K562 (cell line): ENCODE measurements at regions not wholly inside any gene's neighbourhood (a gene's known extent, or its start where the extent isn't known, plus 50 kb on each side); places are given as distances from the start of the nearest gene placed in this dataset.

Experiments
- ATAC-seq: fragments of 200-7000 bp; cut with Tn5 transposase; 3 replicates; pipeline ENCODE4 v1.9.1; 2020; ENCODE audit warnings: moderate library complexity
- BruUV-seq: library from RNA; stranded (reverse); fragments of 400-500 nt; replicated peaks from 2 replicates; lab custom pipeline; 2021; lab: Mats Ljungman, UMichigan
- CTCF ChIA-PET: fragments of 300-600 bp; formaldehyde crosslinking; extraction: SDS; loops from one replicate; lab custom pipeline; 2021; ENCODE audit warnings: low intra/inter-chr PET ratio; lab: Yijun Ruan, JAX
- POLR2A ChIA-PET: fragments of 300-600, 350-650 bp; sonication (Branson Sonifier 250); formaldehyde crosslinking; extraction: SDS; loops from one replicate; lab custom pipeline; 2021; ENCODE audit warnings: antibody characterized with exemption, inconsistent platforms; lab: Yijun Ruan, JAX
- DNase-seq, 4 experiments: peaks; one replicate each; pipeline versions ENCODE4 v3.0.0 to v3.0.0-alpha.2; 2011 to 2018; ENCODE audit warnings: low spot score in 3 of 4, mixed read lengths in 3 of 4; ENCODE audit errors: extremely low read depth in 1 of 4
- FAIRE-seq: peaks from 2 replicates; lab custom pipeline; 2011; peaks lifted over from hg19 to GRCh38; lab: Jason Lieb, UNC
- H2AFZ ChIP-seq: 2 replicates; pipeline ENCODE4 v1.6.0; 2011; ENCODE audit warnings: low read depth, low read length, control low read depth, inconsistent platforms
- H3K27ac ChIP-seq: fragments of 200-600 bp; 3 replicates; pipeline ENCODE4 v1.8.0; 2011; ENCODE audit warnings: low read depth, mild to moderate bottlenecking, control low read depth, inconsistent platforms, low read length, moderate library complexity, mixed read lengths; ENCODE audit errors: extremely low read depth
- H3K27me3 ChIP-seq, 2 experiments: fragments of 300-600 bp in 1 of 2; 2 replicates in 1 of 2; 3 replicates in 1 of 2; pipeline versions ENCODE4 v1.6.0 to v1.8.0; 2011; ENCODE audit warnings: inconsistent platforms in 2 of 2, low read length in 2 of 2, mild to moderate bottlenecking in 1 of 2, mixed read lengths in 1 of 2, moderate library complexity in 1 of 2; ENCODE audit not compliant: control insufficient read depth in 2 of 2, insufficient read depth in 2 of 2
- H3K36me3 ChIP-seq: fragments of 300-600 bp; 3 replicates; pipeline ENCODE4 v1.8.0; 2011; ENCODE audit warnings: mild to moderate bottlenecking, low read length, inconsistent platforms; ENCODE audit not compliant: control insufficient read depth, insufficient read depth
- H3K4me1 ChIP-seq, 2 experiments: fragments of 200-600 bp in 1 of 2; replicated peaks in 1 of 2; 2 replicates in 1 of 2; 3 replicates in 1 of 2; pipeline versions ENCODE4 v1.5.1 to v1.8.0; 2011; ENCODE audit warnings: inconsistent platforms in 2 of 2, low read length in 2 of 2, mild to moderate bottlenecking in 1 of 2, mixed read lengths in 1 of 2, moderate library complexity in 1 of 2; ENCODE audit not compliant: control insufficient read depth in 2 of 2, insufficient read depth in 2 of 2
- H3K4me2 ChIP-seq: 2 replicates; pipeline ENCODE4 v1.6.1; 2011; ENCODE audit warnings: low read length, control low read depth, inconsistent platforms, mixed read lengths; ENCODE audit not compliant: insufficient read depth
- H3K4me3 ChIP-seq: fragments of 200-600 bp; sonication (generic), shearing (Covaris generic); 2 replicates; pipeline ENCODE4 v1.5.1; 2016; ENCODE audit warnings: control low read depth, inconsistent platforms
- H3K79me2 ChIP-seq: fragments of 200-600 bp; 3 replicates; pipeline ENCODE4 v1.8.0; 2011; ENCODE audit warnings: low read length, inconsistent platforms; ENCODE audit not compliant: control insufficient read depth, insufficient read depth
- H3K9ac ChIP-seq, 2 experiments: 2 replicates each; pipeline versions ENCODE4 v1.6.0 to v1.6.1; 2011; ENCODE audit warnings: low read depth in 2 of 2, low read length in 2 of 2, control low read depth in 1 of 2, inconsistent platforms in 1 of 2, mild to moderate bottlenecking in 1 of 2, mixed read lengths in 1 of 2; ENCODE audit not compliant: insufficient read depth in 1 of 2
- H3K9me1 ChIP-seq: one replicate; pipeline ENCODE4 v1.6.0; 2011; ENCODE audit warnings: inconsistent platforms, mild to moderate bottlenecking, low read length, moderate library complexity; ENCODE audit not compliant: control insufficient read depth, insufficient read depth
- H3K9me3 ChIP-seq: replicated peaks from 2 replicates; pipeline ENCODE4 v1.5.1; 2011; ENCODE audit warnings: low read depth, low read length, inconsistent platforms; ENCODE audit not compliant: control insufficient read depth, insufficient read depth
- H4K20me1 ChIP-seq: replicated peaks from 2 replicates; pipeline ENCODE4 v1.6.1; 2011; ENCODE audit warnings: low read length, inconsistent platforms, mixed read lengths; ENCODE audit not compliant: control insufficient read depth, insufficient read depth
- CHCHD3 ChIP-seq: fragments of 250-450 bp; sonication (Bioruptor Pico); IDR thresholded peaks from 2 replicates; pipeline ENCODE4 v2.1.2; 2022; ENCODE audit warnings: mild to moderate bottlenecking
- GTF2E2 ChIP-seq: fragments of 200-800 bp; sonication (Bioruptor generic); IDR thresholded peaks from 2 replicates; pipeline ENCODE4 v1.6.1; 2016; ENCODE audit warnings: missing genetic modification characterization, missing compliant biosample characterization
- NFRKB ChIP-seq: fragments of 450-650 bp; IDR thresholded peaks from 2 replicates; pipeline ENCODE4 v1.6.1; 2016; ENCODE audit warnings: low read depth
- STAT5A ChIP-seq: IDR thresholded peaks from 2 replicates; pipeline ENCODE4 v1.6.1; 2012; ENCODE audit warnings: low read length, inconsistent platforms, borderline replicate concordance
- YBX1 ChIP-seq: fragments of 450-650 bp; IDR thresholded peaks from 2 replicates; pipeline ENCODE4 v1.7.1; 2016; ENCODE audit warnings: mild to moderate bottlenecking
- YY1 ChIP-seq, 3 experiments: IDR thresholded peaks; 2 replicates each; pipeline ENCODE4 v1.6.1; 2011; ENCODE audit warnings: low read length in 2 of 3, mild to moderate bottlenecking in 2 of 3, moderate library complexity in 2 of 3, borderline replicate concordance in 1 of 3, control low read depth in 1 of 3, low read depth in 1 of 3; ENCODE audit not compliant: insufficient read depth in 3 of 3, insufficient replicate concordance in 2 of 3, control insufficient read depth in 1 of 3, insufficient read length in 1 of 3; ENCODE audit errors: extremely low read depth in 1 of 3
- ZNF212 ChIP-seq: fragments of 450-650 bp; formaldehyde crosslinking; IDR thresholded peaks from 2 replicates; pipeline ENCODE4 v1.4.0; 2020; ENCODE audit warnings: mild to moderate bottlenecking
- WGBS: fragments of 100-300 bp; shearing (Covaris generic); methylation state at CpG from one replicate; pipeline ENCODE4 v1.1.6; 2016; ENCODE audit warnings: low coverage, mixed read lengths; ENCODE audit not compliant: insufficient coverage; ENCODE audit errors: missing lambda C conversion rate; 5-methylcytosine and 5-hydroxymethylcytosine counted together
- in situ Hi-C: fragments of 300-500 bp; cut with MboI; formaldehyde crosslinking; loops from 4 replicates; pipeline ENCODE4 v1.15.0; 2018; ENCODE audit warnings: inconsistent platforms, mixed read lengths
- intact Hi-C: fragments of 100-400 bp; cut with micrococcal nuclease; formaldehyde crosslinking; loops from 2 replicates; pipeline ENCODE4 v1.14.2; 2022

DNA sequence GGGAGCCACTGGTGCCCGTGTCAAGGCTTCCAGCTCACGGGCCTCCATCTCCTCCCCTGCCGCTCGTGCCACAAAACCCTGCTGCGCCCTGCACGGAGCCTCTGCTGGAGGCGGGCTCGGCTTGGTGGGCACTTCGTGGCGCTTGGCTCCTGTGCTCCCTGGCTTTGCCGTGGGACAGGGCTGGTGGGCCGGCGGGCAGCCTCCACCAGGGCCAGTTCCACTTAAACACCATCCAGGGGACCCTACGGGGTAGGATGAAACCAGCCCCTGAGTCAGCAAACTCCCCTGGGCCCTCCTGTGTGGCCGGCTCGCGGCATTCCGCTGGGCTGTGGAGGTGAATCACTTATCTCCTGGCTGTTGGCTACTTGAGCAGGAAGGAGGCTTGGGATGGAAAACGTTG, 1304.6 kb downstream of the BRD1 start:
- no peaks in the 10 kb centered on the region for H3K36me3 ChIP-seq
- H3K4me1 ChIP-seq = no peaks in the 10 kb centered on the region
- no peaks in the 10 kb centered on the region for H3K9me1 ChIP-seq
- H3K9ac ChIP-seq = no peak overlapping the region
- no peak overlapping the region for H2AFZ ChIP-seq
- no peak overlapping the region for H3K27ac ChIP-seq
- ATAC-seq (no peak), FAIRE-seq (no peak), DNase-seq (no peak)
- no TSS peak for BruUV-seq
- no peaks in the 10 kb centered on the region for H4K20me1 ChIP-seq
- in situ Hi-C loops (no loop called here), intact Hi-C loops (no loop called here)
- POLR2A ChIA-PET = no interaction called here
- CTCF ChIA-PET = no interaction called here
- TF ChIP-seq NFRKB (no peak), YY1 (IDR thresholded peaks at IDR 0.05; ENCODE audit: borderline replicate concordance in 1 of 3, control insufficient read depth in 1 of 3, extremely low read depth in 1 of 3, insufficient read depth in 3 of 3, insufficient read length in 1 of 3, insufficient replicate concordance in 2 of 3, low read depth in 1 of 3, low read length in 2 of 3) (no peak), YBX1 (no peak), CHCHD3 (no peak)
- WGBS = no CpG with 5 or more reads among the region's 19 CpGs
- H3K27me3 ChIP-seq = peaks cover 0 to 25% of the 10 kb centered on the region in 2 experiments; a peak in 3 of 5 replicates
- no peak overlapping the region for H3K4me3 ChIP-seq
- H3K79me2 ChIP-seq = no peaks in the 10 kb centered on the region
- no peaks in the 10 kb centered on the region for H3K9me3 ChIP-seq
- no peak overlapping the region for H3K4me2 ChIP-seq

DNA sequence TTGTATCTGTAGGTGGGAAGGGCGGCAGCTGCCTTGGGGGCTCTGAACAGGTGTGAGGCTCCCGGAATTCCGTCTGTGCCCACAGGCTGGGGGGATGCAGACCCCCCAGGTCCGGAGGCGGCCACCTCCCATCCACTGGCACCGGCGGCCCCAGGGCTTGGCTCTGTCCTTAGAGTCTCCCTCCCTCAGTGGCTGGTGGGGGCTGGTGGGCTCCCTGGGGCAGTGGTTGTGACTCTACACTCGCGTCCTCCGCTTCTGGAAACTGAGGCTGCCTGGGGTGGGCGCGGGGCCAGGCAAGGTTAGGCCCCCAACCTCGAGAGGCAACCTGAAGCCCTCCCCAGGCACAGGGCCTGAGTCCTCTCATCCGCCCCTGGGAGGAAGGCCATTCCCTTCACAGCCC, 1305.4 kb downstream of the BRD1 start:
- no peaks in the 10 kb centered on the region for H3K9me1 ChIP-seq
- DNase-seq (no peak), ATAC-seq (no peak), FAIRE-seq (no peak)
- no peaks in the 10 kb centered on the region for H3K36me3 ChIP-seq
- peaks cover 0 to 26% of the 10 kb centered on the region in 2 experiments; a peak in 3 of 5 replicates for H3K27me3 ChIP-seq
- in situ Hi-C loops (no loop called here), intact Hi-C loops (no loop called here)
- H3K9me3 ChIP-seq = no peaks in the 10 kb centered on the region
- no peak overlapping the region for H2AFZ ChIP-seq
- no peak overlapping the region for H3K4me2 ChIP-seq
- no TSS peak for BruUV-seq
- no peaks in the 10 kb centered on the region for H3K4me1 ChIP-seq
- CTCF ChIA-PET = no interaction called here
- H3K79me2 ChIP-seq = no peaks in the 10 kb centered on the region
- 0% methylated on average over 4 of the region's 14 CpGs for WGBS
- no peak for TF ChIP-seq ZNF212
- TF ChIP-seq STAT5A = no peak
- no peak for TF ChIP-seq GTF2E2
- no peak overlapping the region for H3K27ac ChIP-seq
- POLR2A ChIA-PET = no interaction called here
- H3K4me3 ChIP-seq = no peak overlapping the region
- no peak overlapping the region for H3K9ac ChIP-seq
- H4K20me1 ChIP-seq = no peaks in the 10 kb centered on the region
